SK-N-SH treated with all-trans-retinoic acid at 6 μM for 48 hours (cell line): ENCODE measurements at regions not wholly inside any gene's neighbourhood (a gene's known extent, or its start where the extent isn't known, plus 50 kb on each side); places are given as distances from the start of the nearest gene placed in this dataset.

Experiments used
- ARNTL ChIP-seq: fragments of 450-650 bp; formaldehyde crosslinking; IDR thresholded peaks from 2 replicates; pipeline ENCODE4 v1.5.0; 2020; ENCODE audit warnings: low read depth, mild to moderate bottlenecking, moderate library complexity, borderline replicate concordance
- ESRRG ChIP-seq: fragments of 250-450 bp; sonication (Bioruptor Pico); IDR thresholded peaks from 2 replicates; pipeline ENCODE4 v1.6.1; 2021; ENCODE audit warnings: mild to moderate bottlenecking
- GLIS3 ChIP-seq: fragments of 250-450 bp; sonication (Bioruptor Pico); IDR thresholded peaks from 2 replicates; pipeline ENCODE4 v1.5.0; 2020; ENCODE audit warnings: mild to moderate bottlenecking, moderate library complexity
- TCF4 ChIP-seq: fragments of 250-450 bp; sonication (Bioruptor Pico); IDR thresholded peaks from 2 replicates; pipeline ENCODE4 v1.8.0; 2021; ENCODE audit warnings: mild to moderate bottlenecking, moderate library complexity, borderline replicate concordance
- TOX ChIP-seq: fragments of 250-450 bp; sonication (Bioruptor Pico); IDR thresholded peaks from 2 replicates; pipeline ENCODE4 v1.8.0; 2021; ENCODE audit warnings: mild to moderate bottlenecking, moderate library complexity, borderline replicate concordance
- TSHZ2 ChIP-seq: fragments of 250-450 bp; sonication (Bioruptor Pico); IDR thresholded peaks from 2 replicates; pipeline ENCODE4 v1.5.0; 2020; ENCODE audit warnings: mild to moderate bottlenecking, moderate library complexity
- ZC3H10 ChIP-seq: fragments of 250-450 bp; sonication (Bioruptor Pico); IDR thresholded peaks from 2 replicates; pipeline ENCODE4 v1.5.1; 2021; ENCODE audit warnings: mild to moderate bottlenecking, moderate library complexity
- ZFP3 ChIP-seq: fragments of 250-450 bp; sonication (Bioruptor Pico); IDR thresholded peaks from 2 replicates; pipeline ENCODE4 v1.5.0; 2020; ENCODE audit warnings: mild to moderate bottlenecking, moderate library complexity
- ZNF8 ChIP-seq: fragments of 450-650 bp; formaldehyde crosslinking; IDR thresholded peaks from 2 replicates; pipeline ENCODE4 v1.5.0; 2020; ENCODE audit warnings: mild to moderate bottlenecking, moderate library complexity
- TF ChIP-seq, protein P1 (sequence below): fragments of 250-450 bp; sonication (Bioruptor Pico); IDR thresholded peaks from 2 replicates; pipeline ENCODE4 v1.8.0; 2020; ENCODE audit warnings: mild to moderate bottlenecking, moderate library complexity, borderline replicate concordance
- TF ChIP-seq, protein P2 (sequence below): fragments of 250-450 bp; sonication (Bioruptor Pico); IDR thresholded peaks from 2 replicates; pipeline ENCODE4 v1.8.0; 2021; ENCODE audit warnings: low read depth, mild to moderate bottlenecking, moderate library complexity, borderline replicate concordance
- TF ChIP-seq, protein P3 (sequence below): fragments of 250-450 bp; sonication (Bioruptor Pico); IDR thresholded peaks from 2 replicates; pipeline ENCODE4 v1.5.1; 2020; ENCODE audit warnings: low read depth, mild to moderate bottlenecking, moderate library complexity

- TF ChIP-seq ESRRG, result no peak
- no peak for TF ChIP-seq TCF4 (CRISPR knock-in tag)
- TF ChIP-seq ZFP3 (CRISPR knock-in tag), result no peak
- no peak for TF ChIP-seq TSHZ2 (CRISPR knock-in tag)
- TF ChIP-seq, protein P1, sequence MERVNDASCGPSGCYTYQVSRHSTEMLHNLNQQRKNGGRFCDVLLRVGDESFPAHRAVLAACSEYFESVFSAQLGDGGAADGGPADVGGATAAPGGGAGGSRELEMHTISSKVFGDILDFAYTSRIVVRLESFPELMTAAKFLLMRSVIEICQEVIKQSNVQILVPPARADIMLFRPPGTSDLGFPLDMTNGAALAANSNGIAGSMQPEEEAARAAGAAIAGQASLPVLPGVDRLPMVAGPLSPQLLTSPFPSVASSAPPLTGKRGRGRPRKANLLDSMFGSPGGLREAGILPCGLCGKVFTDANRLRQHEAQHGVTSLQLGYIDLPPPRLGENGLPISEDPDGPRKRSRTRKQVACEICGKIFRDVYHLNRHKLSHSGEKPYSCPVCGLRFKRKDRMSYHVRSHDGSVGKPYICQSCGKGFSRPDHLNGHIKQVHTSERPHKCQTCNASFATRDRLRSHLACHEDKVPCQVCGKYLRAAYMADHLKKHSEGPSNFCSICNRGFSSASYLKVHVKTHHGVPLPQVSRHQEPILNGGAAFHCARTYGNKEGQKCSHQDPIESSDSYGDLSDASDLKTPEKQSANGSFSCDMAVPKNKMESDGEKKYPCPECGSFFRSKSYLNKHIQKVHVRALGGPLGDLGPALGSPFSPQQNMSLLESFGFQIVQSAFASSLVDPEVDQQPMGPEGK (CRISPR knock-in tag), result no peak
- TF ChIP-seq, protein P2, sequence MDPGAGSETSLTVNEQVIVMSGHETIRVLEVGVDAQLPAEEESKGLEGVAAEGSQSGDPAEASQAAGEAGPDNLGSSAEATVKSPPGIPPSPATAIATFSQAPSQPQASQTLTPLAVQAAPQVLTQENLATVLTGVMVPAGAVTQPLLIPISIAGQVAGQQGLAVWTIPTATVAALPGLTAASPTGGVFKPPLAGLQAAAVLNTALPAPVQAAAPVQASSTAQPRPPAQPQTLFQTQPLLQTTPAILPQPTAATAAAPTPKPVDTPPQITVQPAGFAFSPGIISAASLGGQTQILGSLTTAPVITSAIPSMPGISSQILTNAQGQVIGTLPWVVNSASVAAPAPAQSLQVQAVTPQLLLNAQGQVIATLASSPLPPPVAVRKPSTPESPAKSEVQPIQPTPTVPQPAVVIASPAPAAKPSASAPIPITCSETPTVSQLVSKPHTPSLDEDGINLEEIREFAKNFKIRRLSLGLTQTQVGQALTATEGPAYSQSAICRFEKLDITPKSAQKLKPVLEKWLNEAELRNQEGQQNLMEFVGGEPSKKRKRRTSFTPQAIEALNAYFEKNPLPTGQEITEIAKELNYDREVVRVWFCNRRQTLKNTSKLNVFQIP (CRISPR knock-in tag), result no peak
- no peak for TF ChIP-seq GLIS3 (CRISPR knock-in tag)
- no peak for TF ChIP-seq TOX (CRISPR knock-in tag)
- TF ChIP-seq ZC3H10 (CRISPR knock-in tag), result no peak
- TF ChIP-seq, protein P3, sequence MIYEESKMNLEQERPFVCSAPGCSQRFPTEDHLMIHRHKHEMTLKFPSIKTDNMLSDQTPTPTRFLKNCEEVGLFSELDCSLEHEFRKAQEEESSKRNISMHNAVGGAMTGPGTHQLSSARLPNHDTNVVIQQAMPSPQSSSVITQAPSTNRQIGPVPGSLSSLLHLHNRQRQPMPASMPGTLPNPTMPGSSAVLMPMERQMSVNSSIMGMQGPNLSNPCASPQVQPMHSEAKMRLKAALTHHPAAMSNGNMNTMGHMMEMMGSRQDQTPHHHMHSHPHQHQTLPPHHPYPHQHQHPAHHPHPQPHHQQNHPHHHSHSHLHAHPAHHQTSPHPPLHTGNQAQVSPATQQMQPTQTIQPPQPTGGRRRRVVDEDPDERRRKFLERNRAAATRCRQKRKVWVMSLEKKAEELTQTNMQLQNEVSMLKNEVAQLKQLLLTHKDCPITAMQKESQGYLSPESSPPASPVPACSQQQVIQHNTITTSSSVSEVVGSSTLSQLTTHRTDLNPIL (CRISPR knock-in tag), result no peak
- no peak for TF ChIP-seq ZNF8 (CRISPR knock-in tag)
- TF ChIP-seq ARNTL (CRISPR knock-in tag), result no peak
Observed at GRCh38 chr6:984031-984430, 291.1 kb upstream of the EXOC2 start.
